AML-193 (cell line): ENCODE measurements at regions not wholly inside any gene's neighbourhood (a gene's known extent, or its start where the extent isn't known, plus 50 kb on each side); places are given as distances from the start of the nearest gene placed in this dataset.

Source experiments
- DNase-seq, 2 experiments: peaks; one replicate each; lab custom pipeline; 2025; lab: John Stamatoyannopoulos, UW

DNA sequence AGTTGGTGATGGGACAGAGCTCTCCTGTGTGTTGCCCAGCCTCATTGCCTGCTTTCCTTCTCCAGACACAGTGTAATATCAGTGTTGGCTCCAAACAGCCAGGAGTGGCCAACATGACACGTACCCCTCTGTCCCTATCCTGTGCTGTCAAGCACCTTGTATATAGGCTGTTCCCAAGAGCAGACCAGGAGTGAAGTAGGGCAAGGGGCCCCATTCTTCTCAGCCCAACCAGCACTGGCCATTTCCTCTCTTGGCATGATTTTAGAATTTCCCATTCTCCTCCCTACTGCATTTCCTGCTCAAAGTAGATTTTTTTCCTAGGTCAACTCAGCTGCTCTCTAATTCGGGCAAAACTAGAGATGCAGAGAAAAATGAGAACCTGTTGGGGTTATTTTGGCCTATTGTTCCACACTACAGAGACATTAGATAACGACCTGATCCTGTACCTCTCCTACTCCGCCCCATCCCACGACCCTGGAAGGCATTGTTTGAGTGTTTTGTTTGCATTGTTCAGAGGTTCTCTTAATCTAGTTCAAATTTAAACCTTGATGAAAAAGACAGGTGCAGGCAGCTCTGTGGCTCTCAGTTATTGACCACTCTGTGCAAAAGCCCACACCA is 95.6 kb downstream of the RASSF10 start:
- no peak for DNase-seq

DNA sequence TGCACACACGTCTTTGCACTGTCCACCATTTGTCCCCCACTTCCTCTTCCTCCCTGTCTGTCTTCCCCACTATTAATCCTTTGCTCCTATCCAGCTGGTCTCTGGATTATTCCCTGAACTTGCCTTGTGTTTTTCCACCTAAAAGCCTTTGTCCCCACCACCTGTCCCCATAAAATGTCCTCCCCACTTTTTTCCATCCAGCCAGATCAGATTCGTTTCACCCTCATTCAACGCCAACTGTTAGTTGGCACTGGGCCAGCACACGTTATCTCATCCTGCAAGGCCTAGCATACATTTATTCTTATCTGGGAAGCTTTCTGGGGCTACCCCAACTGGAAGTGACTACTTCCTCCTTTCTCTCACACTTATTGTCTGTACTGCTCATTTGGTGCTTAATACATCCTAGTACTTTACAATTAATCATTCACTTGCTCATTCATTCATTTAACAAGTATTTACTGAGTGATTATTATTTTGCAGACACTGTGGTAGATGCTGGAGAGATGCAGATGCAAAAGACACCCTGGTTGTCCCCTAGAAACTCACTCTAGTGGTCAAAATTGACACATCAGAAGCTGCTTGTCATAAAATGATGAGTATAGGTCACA is 96.2 kb downstream of the RASSF10 start:
- no peak for DNase-seq

DNA sequence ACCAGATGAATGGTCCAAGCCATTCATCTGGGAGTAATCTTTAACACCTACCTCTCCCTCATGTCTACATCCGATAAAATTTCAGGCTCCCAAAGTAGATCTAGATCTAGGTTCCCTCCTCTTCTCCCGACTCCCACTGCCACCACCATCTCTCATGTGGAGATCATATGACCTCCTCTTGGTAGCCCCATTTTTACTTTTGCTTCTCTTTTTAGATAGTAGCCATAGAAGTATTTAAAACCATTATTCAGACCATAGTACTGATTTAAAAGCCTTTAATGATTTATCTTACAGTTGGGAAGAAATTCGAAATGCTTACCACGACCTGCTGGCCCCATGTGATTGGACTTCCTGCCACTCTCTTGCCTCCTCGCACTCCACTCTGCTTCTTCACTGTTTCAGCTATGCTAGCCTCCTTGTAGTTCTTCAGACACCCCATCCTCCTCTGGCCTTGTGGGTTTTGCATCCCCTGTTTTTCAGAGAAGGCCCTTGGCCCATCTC is 98.5 kb downstream of the RASSF10 start:
- DNase-seq: no peak

DNA sequence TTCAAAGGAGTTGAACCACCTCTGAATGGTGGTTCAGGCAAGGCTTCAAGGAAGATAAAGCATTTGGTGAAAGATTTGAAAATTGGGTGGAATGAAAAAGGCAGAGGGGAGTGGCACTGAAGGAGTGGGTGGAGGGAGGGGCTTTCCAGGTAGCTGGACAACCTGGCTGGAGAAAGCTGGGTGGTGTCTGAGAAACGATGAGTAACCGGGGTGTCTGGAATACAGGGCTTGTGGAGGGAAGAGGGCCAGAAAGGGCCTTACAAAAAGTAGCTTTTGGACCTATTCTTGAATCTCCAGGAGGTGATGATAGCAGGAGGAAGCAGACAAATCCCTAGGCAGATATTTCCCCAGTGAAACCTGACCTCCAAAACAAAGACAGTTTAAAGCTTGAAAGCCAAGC is 99.3 kb downstream of the RASSF10 start:
- no peak for DNase-seq

DNA sequence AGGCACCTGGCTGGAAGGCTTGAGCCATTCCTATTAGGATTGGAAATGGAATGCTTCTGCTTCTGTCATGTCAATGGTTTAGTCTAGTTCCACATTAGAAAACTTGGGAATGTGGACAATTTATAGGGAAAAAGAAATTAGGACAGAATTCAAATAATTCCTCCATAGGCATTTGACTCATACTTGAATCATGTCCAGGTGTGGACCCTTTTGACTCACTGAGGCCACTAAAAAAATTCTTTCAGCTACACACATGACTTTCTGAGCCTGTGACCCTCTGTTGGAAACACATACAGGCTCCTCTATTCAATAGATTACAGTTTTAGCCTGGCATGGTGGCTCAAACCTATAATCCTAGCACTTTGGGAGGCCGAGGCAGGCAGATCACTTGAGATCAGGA is 100.5 kb downstream of the RASSF10 start:
- no peak for DNase-seq

DNA sequence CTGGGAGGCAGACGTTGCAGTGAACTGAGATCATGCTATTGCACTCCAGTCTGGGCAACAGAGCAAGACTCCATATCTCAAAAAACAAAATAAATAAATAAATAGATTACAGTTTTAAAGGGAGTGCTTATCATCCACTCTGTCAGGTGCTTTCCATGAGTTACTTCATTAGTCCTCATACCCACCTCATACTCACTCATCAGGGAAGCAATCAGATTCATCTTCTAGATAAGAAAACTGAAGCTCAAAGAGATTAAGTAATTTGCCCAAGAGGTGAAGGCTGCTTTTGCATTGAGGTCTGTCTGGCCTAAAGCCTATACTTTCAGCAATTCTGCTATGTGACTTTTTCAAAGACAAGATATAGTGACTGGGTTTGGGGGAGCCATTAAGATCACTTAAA is 101.0 kb downstream of the RASSF10 start:
- no peak for DNase-seq

DNA sequence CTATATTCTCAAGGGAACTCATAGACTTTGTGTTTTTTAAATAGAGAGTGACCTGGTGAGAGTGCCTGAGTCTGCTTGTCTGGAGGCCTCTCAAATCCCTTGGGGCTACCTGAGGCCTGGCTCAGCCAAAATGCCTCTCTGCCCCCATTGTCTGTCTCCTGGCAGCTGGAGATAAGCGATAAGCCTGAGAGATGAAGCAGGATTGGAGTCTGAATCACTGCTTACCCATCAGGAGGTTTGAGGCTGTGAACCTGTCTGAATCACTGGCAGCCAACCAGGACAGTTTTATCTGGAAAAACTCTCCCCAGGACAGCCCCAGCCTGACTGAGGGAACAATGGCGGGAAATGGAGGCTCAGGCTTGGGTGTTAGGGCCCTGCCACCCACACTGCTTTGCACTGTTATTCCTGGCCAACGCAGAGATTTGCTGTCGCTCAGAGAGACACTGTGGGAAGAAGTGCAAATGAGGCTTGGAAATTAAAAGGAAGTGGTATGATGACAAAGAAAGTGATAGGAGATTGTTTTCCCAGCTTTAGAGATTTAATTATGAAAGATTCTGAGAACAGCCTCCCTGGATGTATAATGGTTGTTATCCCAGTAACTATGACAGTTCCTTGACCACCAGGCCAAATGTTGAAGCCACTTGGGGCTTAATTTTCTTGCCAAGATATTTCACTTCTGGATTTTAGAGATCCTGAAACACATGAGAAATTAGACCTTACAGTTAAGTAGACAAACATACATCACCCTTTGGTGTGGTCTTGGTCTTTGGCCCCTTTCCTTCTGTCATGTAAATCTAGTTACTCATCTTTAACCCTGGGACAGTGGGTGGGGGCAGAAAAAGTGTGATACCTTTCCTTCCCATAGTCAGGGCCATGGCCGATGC is 102.1 kb downstream of the RASSF10 start:
- DNase-seq: no peak

DNA sequence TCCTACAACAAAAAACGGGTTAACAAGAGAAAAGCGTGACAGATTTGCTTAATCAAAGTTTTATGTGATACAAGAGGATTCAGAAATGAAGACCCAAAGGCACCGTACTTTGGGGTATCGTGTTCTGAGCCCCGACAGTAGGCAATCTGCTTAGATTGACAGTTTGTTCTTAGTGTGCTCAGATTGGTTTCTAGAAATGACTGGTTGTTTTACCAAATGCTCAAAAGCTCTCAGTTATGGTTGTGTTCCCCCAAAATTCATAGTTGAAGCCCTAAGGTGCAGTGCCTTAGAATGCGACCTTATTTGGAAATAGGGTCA is 102.7 kb downstream of the RASSF10 start:
- no peak for DNase-seq

DNA sequence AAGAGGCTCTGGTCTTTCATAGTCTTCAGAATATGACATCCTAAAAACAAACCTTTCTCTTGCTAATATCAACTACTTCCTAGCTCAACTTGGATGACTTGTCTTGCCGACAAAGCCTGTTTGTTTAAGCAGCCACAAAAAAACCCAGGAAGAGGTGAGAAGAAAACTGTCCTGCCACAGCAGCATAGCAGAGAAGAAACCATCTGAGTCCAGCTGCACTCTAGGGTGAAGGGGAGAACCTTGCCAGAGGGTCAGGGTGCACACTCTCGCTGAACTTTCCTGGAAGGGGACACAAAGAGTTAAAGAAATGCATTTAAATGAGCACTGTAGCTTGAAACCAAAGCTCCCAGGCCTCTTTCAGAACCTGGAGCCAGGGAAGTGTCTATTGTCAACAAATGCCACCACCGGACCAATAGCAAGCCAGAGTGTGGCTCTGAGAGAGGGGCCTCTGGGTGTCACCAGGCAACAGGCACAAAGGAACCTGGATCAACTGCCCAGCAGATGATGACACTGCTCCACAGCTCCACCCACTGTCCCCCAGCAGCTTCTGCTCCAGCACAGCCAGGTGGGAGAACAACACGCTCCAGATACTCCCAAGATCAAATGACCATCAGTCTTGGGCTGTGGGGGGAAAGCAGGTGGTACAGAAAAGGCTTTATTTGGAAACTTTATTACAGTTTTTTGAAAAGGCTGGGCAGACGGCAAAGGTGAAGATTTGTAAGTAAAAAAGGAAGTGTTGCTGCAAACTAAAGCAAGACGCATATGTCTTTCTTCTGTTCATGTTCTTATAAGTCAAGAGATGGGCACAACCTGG is 105.7 kb downstream of the RASSF10 start:
- no peak for DNase-seq

DNA sequence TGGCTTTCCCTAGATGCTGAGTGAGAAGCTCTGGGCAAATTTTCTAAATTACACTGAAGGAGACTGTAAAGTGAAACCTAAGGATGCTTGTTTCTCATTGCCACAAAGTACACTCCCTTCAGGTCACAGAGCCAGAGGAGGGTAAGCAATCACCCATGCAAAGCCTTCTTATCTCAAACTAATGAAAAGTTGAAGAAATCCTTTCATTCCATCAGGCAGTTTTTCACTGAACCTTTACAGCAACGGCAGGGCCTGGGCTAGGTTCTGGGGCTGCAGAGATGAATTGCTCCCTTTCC is 106.2 kb downstream of the RASSF10 start:
- DNase-seq: no peak

DNA sequence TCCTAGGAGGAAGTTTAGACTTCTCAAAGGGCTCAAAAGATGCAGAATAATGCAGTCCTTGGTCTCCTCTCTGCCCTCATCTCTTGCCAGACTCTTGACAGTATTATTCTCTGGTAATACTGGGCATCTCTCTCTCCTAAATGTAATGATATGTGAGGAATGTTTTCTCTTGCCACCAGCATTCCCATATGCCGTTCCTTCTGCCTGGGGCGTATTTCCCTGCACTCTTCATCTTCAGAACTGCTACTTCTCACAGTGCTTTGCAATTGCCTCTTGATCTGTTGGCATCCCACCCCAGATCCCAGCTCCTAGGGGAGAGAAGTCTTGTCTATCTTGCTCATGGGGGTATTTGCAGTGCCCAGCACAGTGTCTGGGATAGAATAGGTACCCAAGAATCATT is 107.4 kb downstream of the RASSF10 start:
- no peak for DNase-seq

DNA sequence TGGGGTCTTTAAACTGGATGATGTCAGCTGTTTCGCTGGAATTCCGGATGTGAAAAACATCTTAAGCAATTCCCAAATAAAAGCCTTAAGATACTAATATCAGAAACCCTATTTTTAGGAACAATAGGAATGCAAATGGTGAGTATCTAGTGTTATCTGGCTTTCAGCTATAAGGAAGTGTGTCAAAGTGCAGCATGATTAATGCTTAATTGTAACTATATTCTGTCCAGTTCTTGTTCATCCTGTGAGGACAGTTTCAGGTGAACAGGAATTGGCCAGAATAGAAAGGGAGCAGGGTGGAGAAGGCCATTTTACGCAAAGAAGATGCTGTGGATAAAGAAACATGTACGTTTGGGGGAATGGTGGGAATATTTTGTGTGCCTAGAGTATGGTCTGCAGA is 108.2 kb downstream of the RASSF10 start:
- no peak for DNase-seq

DNA sequence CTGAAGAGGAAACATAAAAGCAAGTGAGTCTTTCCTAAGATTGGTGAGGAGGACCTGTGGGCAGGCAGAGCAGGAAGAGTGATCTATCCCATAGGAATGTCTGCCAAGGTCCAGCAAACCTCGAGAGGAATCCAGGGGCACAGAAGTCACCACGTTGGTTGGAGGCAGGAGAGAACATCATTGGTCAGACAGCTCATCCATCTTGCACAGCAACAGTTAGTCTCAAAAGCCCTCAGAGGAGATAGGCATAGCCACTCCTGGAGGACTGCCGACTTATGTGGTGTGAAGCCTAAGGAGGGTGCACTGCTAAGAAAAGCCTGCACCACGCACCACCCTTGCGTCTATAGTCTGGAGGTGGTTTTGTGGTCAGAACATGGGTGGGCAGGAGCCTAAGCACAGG is 109.1 kb downstream of the RASSF10 start:
- DNase-seq: no peak

DNA sequence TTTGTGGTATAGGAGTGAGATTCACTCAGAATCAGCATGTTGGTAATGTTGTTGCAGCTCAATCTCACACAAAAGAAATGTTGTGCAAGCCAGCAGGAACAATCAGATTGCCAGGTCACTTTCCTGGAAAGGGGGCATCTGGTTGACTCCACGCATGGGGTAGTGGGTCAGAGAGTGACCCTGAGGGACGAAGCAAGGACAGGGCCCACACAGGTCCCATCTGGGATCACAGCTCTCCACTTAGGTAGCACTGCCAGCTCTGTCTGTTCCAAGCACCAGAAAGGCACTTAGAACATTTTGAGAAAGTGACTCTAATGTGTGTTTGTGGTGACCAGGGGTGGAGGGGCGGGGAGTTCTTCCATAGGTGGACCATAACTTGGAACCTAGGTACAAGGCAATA is 109.5 kb downstream of the RASSF10 start:
- DNase-seq: no peak

DNA sequence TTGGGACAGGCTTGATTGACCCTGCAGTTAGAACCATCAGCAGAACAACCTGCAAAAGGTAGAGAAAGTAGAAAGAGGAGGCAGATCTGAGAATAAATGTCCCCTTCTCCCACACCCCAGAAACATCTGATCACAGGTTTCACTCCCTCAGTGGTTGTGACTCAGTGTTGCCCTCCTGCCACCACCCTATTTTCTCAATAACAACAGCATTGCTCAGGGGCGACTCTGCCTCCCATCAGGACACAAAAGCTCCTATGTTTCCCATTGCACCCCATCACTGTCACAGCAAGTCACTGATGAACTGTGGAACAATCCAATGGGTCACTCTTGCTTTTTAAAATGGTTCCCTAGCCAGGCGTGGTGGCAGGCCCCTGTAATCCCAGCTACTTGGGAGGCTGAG is 110.2 kb downstream of the RASSF10 start:
- no peak for DNase-seq

DNA sequence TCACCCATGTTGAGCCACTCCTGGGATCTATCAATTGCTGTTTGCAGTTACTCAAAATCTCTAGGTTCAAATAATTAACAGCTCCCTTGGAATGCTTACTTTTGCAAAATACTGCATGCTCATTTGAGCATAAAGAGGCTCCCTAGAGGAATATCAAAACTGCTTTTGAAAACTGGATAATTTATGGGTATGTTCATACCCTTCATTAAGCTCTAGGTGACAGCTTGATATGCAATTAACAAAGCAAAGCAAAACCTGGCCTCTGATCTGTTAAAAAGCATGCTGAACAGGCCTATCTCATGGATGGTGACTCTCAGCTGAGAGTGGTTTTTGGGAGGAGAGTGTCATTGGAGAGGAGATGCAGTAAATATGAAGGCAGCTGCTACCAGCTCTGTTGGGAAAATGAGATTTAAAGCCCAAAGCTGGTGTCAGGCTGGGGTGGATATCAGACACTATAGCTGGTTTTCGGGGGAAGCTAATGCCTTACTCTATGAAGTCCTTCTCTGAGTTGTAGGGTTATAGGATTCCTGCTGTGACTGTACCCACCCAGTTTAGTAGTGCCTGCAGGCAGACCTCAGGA is 110.9 kb downstream of the RASSF10 start:
- DNase-seq: no peak

DNA sequence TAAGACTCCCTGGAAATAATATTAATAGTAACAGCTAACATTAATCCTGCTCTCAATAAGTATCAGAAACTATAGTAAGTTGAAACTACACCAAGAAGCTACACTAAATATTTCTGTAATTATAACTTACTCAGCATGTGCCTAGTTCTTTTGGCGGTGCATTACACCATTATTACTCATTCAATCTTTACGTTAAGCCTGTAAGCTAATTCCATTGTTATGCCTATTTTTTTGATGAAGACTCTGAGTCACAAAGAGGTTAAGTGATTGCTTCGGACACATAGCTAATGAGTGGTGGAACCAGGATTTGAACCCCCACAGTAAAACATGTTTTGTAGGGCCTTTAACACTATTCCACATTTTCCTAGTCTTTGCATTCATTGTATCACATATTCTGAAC is 111.6 kb downstream of the RASSF10 start:
- DNase-seq: no peak

DNA sequence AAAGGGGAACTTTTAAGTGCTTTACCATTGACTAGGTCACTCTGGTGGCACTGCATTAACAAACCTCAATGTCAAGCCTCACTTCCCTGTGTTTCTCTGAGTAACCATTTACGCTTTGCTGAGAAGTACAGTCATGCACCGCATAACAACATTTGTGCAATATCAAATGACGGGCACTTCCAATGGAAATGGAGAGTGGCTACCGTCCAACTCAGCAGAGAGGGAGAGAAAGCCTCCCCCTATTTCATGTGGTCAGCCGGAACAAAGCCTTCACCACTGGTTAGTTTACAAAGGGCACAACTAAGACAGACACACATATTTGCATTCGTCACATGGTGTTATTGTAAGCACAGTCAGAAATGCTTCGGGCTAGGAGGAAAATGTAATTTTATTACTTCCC is 117.3 kb downstream of the RASSF10 start:
- no peak for DNase-seq

DNA sequence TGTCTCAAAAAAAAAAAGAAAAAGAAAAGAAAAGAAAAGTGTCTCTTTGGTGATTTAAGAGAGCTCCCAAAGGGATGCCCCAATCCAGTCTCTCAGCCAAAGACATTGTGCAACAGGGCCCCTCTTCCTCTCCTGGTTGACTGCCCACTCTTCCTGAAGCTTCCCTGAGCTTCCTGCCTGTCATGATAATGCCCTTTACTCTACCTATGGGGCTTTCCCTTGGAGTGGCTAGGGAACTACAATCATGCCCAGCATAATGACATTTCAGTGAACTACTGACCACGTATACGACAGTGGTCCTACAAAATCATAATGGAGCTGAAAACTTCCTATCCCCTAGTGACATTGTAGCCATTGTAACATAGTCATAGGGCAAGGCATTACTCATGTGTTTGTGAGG is 118.0 kb downstream of the RASSF10 start:
- DNase-seq: no peak

DNA sequence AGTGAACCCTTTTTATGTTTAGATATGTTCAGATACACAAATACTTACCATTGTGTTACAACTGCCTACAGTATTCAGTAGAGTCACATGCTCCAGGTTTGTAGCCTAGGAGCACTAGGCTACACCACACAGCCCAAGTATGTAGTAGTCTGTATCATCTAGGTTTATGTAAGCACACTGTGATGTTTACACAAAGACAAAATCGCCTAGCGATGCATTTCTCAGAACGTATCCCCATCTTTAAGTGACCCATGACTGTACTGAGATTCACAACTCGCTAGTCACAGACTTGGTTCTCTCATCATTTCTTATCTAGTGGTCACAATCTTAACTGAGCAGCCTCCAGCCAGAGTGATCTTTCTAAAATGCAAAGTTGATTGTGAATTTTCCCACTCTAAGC is 119.2 kb downstream of the RASSF10 start:
- DNase-seq: no peak

DNA sequence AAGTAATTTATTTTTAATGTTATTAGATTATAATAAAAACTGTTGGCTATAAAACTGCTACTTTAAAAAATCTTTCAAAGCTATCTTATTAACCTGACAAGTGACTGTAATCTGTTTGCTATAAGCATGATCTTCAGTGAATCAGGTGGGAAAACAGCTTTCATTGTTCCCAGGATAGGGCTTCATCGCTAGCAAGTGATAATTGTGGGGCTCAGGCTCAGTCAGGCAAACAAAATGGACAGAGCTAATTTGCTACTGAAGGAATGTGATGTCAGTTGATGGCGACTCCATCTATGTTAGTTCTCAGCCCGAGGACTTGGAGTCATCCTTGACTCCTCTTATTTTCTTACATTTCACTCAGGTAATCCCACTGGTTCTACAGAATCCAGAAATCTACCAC is 125.0 kb downstream of the RASSF10 start:
- DNase-seq: no peak

DNA sequence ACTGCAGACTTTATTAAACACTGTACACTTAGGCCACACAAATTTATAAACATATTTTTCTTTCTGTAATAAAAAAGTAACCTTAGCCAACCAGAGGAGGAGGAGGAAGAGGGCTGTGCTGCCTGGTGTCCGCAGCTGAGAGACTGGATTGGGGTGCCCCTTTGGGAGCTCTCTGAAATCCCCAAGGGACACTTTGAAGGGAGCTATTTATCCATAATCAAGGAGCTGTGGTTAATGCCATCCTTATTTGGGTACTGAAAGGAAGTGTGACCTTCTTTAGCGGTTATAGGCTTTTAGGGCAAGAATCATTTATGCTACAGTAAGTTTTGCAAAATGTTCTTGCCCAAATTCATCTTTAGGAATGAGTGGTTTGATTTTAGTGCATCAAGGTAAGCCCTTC is 125.8 kb downstream of the RASSF10 start:
- DNase-seq: no peak
